Calu3 (cell line): ENCODE measurements at regions not wholly inside any gene's neighbourhood (a gene's known extent, or its start where the extent isn't known, plus 50 kb on each side); places are given as distances from the start of the nearest gene placed in this dataset.

Experiments
- BruUV-seq: library from RNA; stranded (reverse); fragments of 400-500 nt; replicated peaks from 2 replicates; lab custom pipeline; 2021; lab: Mats Ljungman, UMichigan
- CTCF ChIA-PET: fragments of 300-600 bp; sonication (Branson Sonifier 250); formaldehyde crosslinking; loops from one replicate; lab custom pipeline; 2022; ENCODE audit warnings: antibody characterized with exemption; lab: Charles Lee
- DNase-seq: peaks from one replicate; pipeline ENCODE4 v3.0.0; 2022
- H3K27ac Mint-ChIP-seq: one replicate; pipeline ENCODE4 v1.8.0; 2022; ENCODE audit warnings: mixed read lengths; ENCODE audit not compliant: unreplicated experiment
- H3K27me3 Mint-ChIP-seq: one replicate; pipeline ENCODE4 v1.8.0; 2022; ENCODE audit warnings: mixed read lengths; ENCODE audit not compliant: unreplicated experiment
- H3K36me3 Mint-ChIP-seq: one replicate; pipeline ENCODE4 v1.8.0; 2022; ENCODE audit warnings: mild to moderate bottlenecking, moderate library complexity, mixed read lengths; ENCODE audit not compliant: insufficient read depth, unreplicated experiment
- H3K4me1 Mint-ChIP-seq: one replicate; pipeline ENCODE4 v1.8.0; 2022; ENCODE audit warnings: mild to moderate bottlenecking, low read depth, mixed read lengths; ENCODE audit not compliant: unreplicated experiment
- H3K4me3 Mint-ChIP-seq: one replicate; pipeline ENCODE4 v1.8.0; 2022; ENCODE audit warnings: mild to moderate bottlenecking, low read depth, moderate library complexity, mixed read lengths; ENCODE audit not compliant: unreplicated experiment
- H3K9me3 Mint-ChIP-seq: one replicate; pipeline ENCODE4 v1.8.0; 2022; ENCODE audit warnings: low read depth, mixed read lengths; ENCODE audit not compliant: unreplicated experiment
- CTCF ChIP-seq: fragments of 200-600 bp; IDR thresholded peaks from one replicate; pipeline ENCODE4 v1.8.0; 2022; ENCODE audit warnings: antibody characterized with exemption; ENCODE audit not compliant: unreplicated experiment
- intact Hi-C: fragments of 100-400 bp; cut with micrococcal nuclease; formaldehyde crosslinking; loops from one replicate; pipeline ENCODE4 v1.10.0; 2022; ENCODE audit not compliant: unreplicated experiment

GRCh38 chr2:155841442-155841841 is 491.1 kb downstream of the NR4A2 start:
- no peaks in the 10 kb centered on the region for H3K9me3 Mint-ChIP-seq
- no TSS peak for BruUV-seq
- H3K27me3 Mint-ChIP-seq = no peaks in the 10 kb centered on the region
- no peaks in the 10 kb centered on the region for H3K36me3 Mint-ChIP-seq
- H3K27ac Mint-ChIP-seq = no peak overlapping the region
- peaks cover 7% of the 10 kb centered on the region for H3K4me1 Mint-ChIP-seq
- TF ChIP-seq CTCF = no peak
- no peak overlapping the region for H3K4me3 Mint-ChIP-seq
- CTCF ChIA-PET = no interaction called here
- intact Hi-C loops = no loop called here
- DNase-seq = no peak

- TF ChIP-seq CTCF = no peak
- CTCF ChIA-PET = no interaction called here
- no peak overlapping the region for H3K27ac Mint-ChIP-seq
Observed at GRCh38 chr2:155840661-155841060, 491.9 kb downstream of the NR4A2 start.

GRCh38 chr2:155839991-155840390 is 492.5 kb downstream of the NR4A2 start:
- Mint-ChIP-seq H3K4me3 (no peak overlapping the region), H3K4me1 (no peaks in the 10 kb centered on the region), H3K27me3 (no peaks in the 10 kb centered on the region), H3K36me3 (no peaks in the 10 kb centered on the region), H3K27ac (no peak overlapping the region), H3K9me3 (no peaks in the 10 kb centered on the region)
- TF ChIP-seq CTCF = no peak
- intact Hi-C loops = no loop called here
- CTCF ChIA-PET = no interaction called here
- BruUV-seq = no TSS peak
- DNase-seq = no peak

More at GRCh38 chr2:155840661-155841060, 491.9 kb downstream of the NR4A2 start:
- no peaks in the 10 kb centered on the region for H3K36me3 Mint-ChIP-seq
- no TSS peak for BruUV-seq
- H3K4me3 Mint-ChIP-seq = no peak overlapping the region
- H3K9me3 Mint-ChIP-seq = no peaks in the 10 kb centered on the region
- no peaks in the 10 kb centered on the region for H3K4me1 Mint-ChIP-seq
- intact Hi-C loops = no loop called here
- no peaks in the 10 kb centered on the region for H3K27me3 Mint-ChIP-seq
- no peak for DNase-seq

- H3K4me3 Mint-ChIP-seq = no peak overlapping the region
- intact Hi-C loops = no loop called here
- DNase-seq = no peak
- H3K36me3 Mint-ChIP-seq = no peaks in the 10 kb centered on the region
- H3K9me3 Mint-ChIP-seq = no peaks in the 10 kb centered on the region
- no TSS peak for BruUV-seq
- no peaks in the 10 kb centered on the region for H3K4me1 Mint-ChIP-seq
- no peak for TF ChIP-seq CTCF
- H3K27me3 Mint-ChIP-seq = no peaks in the 10 kb centered on the region
- CTCF ChIA-PET = no interaction called here
- H3K27ac Mint-ChIP-seq = no peak overlapping the region
Observed at GRCh38 chr2:155839436-155839835, 493.1 kb downstream of the NR4A2 start.

- CTCF ChIA-PET = no interaction called here
- H3K4me1 Mint-ChIP-seq = no peaks in the 10 kb centered on the region
- H3K9me3 Mint-ChIP-seq = no peaks in the 10 kb centered on the region
- intact Hi-C loops = no loop called here
- BruUV-seq = no TSS peak
- TF ChIP-seq CTCF = no peak
- H3K4me3 Mint-ChIP-seq = no peak overlapping the region
- H3K36me3 Mint-ChIP-seq = no peaks in the 10 kb centered on the region
- H3K27me3 Mint-ChIP-seq = no peaks in the 10 kb centered on the region
- DNase-seq = no peak
- H3K27ac Mint-ChIP-seq = no peak overlapping the region
Observed at GRCh38 chr2:155836439-155836838, 496.1 kb downstream of the NR4A2 start.
